WTC11 (cell line): ENCODE measurements at regions not wholly inside any gene's neighbourhood (a gene's known extent, or its start where the extent isn't known, plus 50 kb on each side); places are given as distances from the start of the nearest gene placed in this dataset.
"Not testable (repeated sequence)": the region's sequence is repeated elsewhere in the genome, so short reads cannot be mapped to it uniquely, and the experiment has no call there.

Experiments used
- ATAC-seq: fragments of 200-7000 bp; cut with Tn5 transposase; 2 replicates; pipeline ENCODE4 v1.10.0; 2021; ENCODE audit warnings: mild to moderate bottlenecking, moderate library complexity
- CTCF ChIA-PET: fragments of 300-600 bp; sonication (Branson Sonifier 250); formaldehyde crosslinking; loops from one replicate; lab custom pipeline; 2021; ENCODE audit warnings: antibody characterized with exemption; lab: Charles Lee
- POLR2A ChIA-PET: fragments of 350-600 bp; sonication (Branson Sonifier 250); formaldehyde crosslinking; loops from one replicate; lab custom pipeline; 2021; ENCODE audit warnings: antibody characterized with exemption; lab: Charles Lee
- DNase-seq: peaks from one replicate; pipeline ENCODE4 v3.0.0; 2021; ENCODE audit warnings: low spot score
- H3K27ac Mint-ChIP-seq: 2 replicates; pipeline ENCODE4 v1.8.0; 2021; ENCODE audit warnings: mixed read lengths
- H3K27me3 Mint-ChIP-seq: 2 replicates; pipeline ENCODE4 v1.8.0; 2021; ENCODE audit warnings: low read depth, mild to moderate bottlenecking, moderate library complexity, mixed read lengths
- H3K36me3 Mint-ChIP-seq: 2 replicates; pipeline ENCODE4 v1.8.0; 2021; ENCODE audit warnings: mixed read lengths
- H3K4me1 Mint-ChIP-seq: 2 replicates; pipeline ENCODE4 v1.8.0; 2022; ENCODE audit warnings: mixed read lengths
- H3K4me3 Mint-ChIP-seq: 2 replicates; pipeline ENCODE4 v1.8.0; 2021; ENCODE audit warnings: mild to moderate bottlenecking, moderate library complexity, mixed read lengths
- H3K9me3 Mint-ChIP-seq: 2 replicates; pipeline ENCODE4 v1.8.0; 2021; ENCODE audit warnings: mixed read lengths
- CREM ChIP-seq: sonication (generic); formaldehyde crosslinking; IDR thresholded peaks from 2 replicates; pipeline ENCODE4 v1.8.1; 2022; ENCODE audit warnings: mild to moderate bottlenecking, missing genetic modification reagents, moderate library complexity
- EMX1 ChIP-seq: fragments of 250-450 bp; sonication (Bioruptor Pico); IDR thresholded peaks from 2 replicates; pipeline ENCODE4 v1.8.0; 2021; ENCODE audit warnings: mild to moderate bottlenecking
- FOXK1 ChIP-seq: sonication (generic); formaldehyde crosslinking; IDR thresholded peaks from 2 replicates; pipeline ENCODE4 v1.8.0; 2022; ENCODE audit warnings: mild to moderate bottlenecking, moderate library complexity, missing genetic modification reagents
- KAT7 ChIP-seq: sonication (generic); formaldehyde crosslinking; IDR thresholded peaks from 2 replicates; pipeline ENCODE4 v1.8.1; 2023; ENCODE audit warnings: missing genetic modification reagents, mild to moderate bottlenecking, borderline replicate concordance
- MYBL2 ChIP-seq: sonication (generic); formaldehyde crosslinking; IDR thresholded peaks from 2 replicates; pipeline ENCODE4 v1.8.1; 2023; ENCODE audit warnings: mild to moderate bottlenecking, moderate library complexity, missing genetic modification reagents
- SMAD3 ChIP-seq: sonication (generic); formaldehyde crosslinking; IDR thresholded peaks from 2 replicates; pipeline ENCODE4 v1.8.0; 2022; ENCODE audit warnings: missing genetic modification reagents, mild to moderate bottlenecking, borderline replicate concordance
- ZBTB21 ChIP-seq: sonication (generic); formaldehyde crosslinking; IDR thresholded peaks from 2 replicates; pipeline ENCODE4 v1.8.1; 2023; ENCODE audit warnings: mild to moderate bottlenecking, missing genetic modification reagents, borderline replicate concordance
- ZNF121 ChIP-seq: sonication (generic); formaldehyde crosslinking; IDR thresholded peaks from 2 replicates; pipeline ENCODE4 v1.8.0; 2023; ENCODE audit warnings: missing genetic modification reagents
- ZNF219 ChIP-seq: sonication (generic); formaldehyde crosslinking; IDR thresholded peaks from 2 replicates; pipeline ENCODE4 v1.8.0; 2023; ENCODE audit warnings: missing genetic modification reagents, mild to moderate bottlenecking, borderline replicate concordance
- TF ChIP-seq, protein P1 (sequence below): sonication (generic); formaldehyde crosslinking; conservative IDR thresholded peaks from 2 replicates; pipeline ENCODE4 v1.8.1; 2022; ENCODE audit warnings: mild to moderate bottlenecking, missing genetic modification reagents
- TF ChIP-seq, protein P2 (sequence below): fragments of 200-600 bp; IDR thresholded peaks from 2 replicates; pipeline ENCODE4 v1.8.0; 2022; ENCODE audit warnings: antibody characterized with exemption
- TF ChIP-seq, protein P3 (sequence below): sonication (generic); formaldehyde crosslinking; IDR thresholded peaks from 2 replicates; pipeline ENCODE4 v1.8.0; 2023; ENCODE audit warnings: mild to moderate bottlenecking, missing genetic modification reagents
- TF ChIP-seq, protein P4 (sequence below): fragments of 250-450 bp; sonication (Bioruptor Pico); IDR thresholded peaks from 2 replicates; pipeline ENCODE4 v1.9.0; 2021; ENCODE audit warnings: mild to moderate bottlenecking
- TF ChIP-seq, protein P5 (sequence below): sonication (generic); formaldehyde crosslinking; IDR thresholded peaks from 2 replicates; pipeline ENCODE4 v1.8.0; 2023; ENCODE audit warnings: missing genetic modification reagents, mild to moderate bottlenecking, borderline replicate concordance

DNA sequence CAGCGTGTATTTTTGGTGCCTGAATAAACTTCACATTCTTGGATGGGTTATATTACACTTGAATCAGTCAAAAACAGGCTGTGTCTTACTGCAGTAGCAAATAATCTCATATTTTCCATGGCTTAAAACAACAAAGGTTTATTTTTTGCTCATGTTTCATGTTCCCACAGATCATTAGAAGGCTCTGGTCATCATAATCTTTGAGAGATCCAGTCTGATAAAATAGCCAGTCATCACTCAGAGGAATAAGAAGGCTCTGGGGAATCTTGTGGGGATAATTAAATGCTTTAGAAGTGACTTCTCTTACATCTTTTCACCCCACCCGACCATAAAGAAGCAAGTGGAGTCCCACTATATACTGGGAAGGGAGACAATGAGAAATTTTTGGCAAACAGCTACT, 417.7 kb downstream of the PSAT1 start:
- TF ChIP-seq, protein P1, sequence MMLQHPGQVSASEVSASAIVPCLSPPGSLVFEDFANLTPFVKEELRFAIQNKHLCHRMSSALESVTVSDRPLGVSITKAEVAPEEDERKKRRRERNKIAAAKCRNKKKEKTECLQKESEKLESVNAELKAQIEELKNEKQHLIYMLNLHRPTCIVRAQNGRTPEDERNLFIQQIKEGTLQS (CRISPR knock-in tag): no peak
- TF ChIP-seq, protein P2, sequence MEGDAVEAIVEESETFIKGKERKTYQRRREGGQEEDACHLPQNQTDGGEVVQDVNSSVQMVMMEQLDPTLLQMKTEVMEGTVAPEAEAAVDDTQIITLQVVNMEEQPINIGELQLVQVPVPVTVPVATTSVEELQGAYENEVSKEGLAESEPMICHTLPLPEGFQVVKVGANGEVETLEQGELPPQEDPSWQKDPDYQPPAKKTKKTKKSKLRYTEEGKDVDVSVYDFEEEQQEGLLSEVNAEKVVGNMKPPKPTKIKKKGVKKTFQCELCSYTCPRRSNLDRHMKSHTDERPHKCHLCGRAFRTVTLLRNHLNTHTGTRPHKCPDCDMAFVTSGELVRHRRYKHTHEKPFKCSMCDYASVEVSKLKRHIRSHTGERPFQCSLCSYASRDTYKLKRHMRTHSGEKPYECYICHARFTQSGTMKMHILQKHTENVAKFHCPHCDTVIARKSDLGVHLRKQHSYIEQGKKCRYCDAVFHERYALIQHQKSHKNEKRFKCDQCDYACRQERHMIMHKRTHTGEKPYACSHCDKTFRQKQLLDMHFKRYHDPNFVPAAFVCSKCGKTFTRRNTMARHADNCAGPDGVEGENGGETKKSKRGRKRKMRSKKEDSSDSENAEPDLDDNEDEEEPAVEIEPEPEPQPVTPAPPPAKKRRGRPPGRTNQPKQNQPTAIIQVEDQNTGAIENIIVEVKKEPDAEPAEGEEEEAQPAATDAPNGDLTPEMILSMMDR: no peak
- TF ChIP-seq ZBTB21 (CRISPR knock-in tag): no peak
- no peak for TF ChIP-seq EMX1 (CRISPR knock-in tag)
- no peak for TF ChIP-seq ZNF219 (CRISPR knock-in tag)
- TF ChIP-seq, protein P3, sequence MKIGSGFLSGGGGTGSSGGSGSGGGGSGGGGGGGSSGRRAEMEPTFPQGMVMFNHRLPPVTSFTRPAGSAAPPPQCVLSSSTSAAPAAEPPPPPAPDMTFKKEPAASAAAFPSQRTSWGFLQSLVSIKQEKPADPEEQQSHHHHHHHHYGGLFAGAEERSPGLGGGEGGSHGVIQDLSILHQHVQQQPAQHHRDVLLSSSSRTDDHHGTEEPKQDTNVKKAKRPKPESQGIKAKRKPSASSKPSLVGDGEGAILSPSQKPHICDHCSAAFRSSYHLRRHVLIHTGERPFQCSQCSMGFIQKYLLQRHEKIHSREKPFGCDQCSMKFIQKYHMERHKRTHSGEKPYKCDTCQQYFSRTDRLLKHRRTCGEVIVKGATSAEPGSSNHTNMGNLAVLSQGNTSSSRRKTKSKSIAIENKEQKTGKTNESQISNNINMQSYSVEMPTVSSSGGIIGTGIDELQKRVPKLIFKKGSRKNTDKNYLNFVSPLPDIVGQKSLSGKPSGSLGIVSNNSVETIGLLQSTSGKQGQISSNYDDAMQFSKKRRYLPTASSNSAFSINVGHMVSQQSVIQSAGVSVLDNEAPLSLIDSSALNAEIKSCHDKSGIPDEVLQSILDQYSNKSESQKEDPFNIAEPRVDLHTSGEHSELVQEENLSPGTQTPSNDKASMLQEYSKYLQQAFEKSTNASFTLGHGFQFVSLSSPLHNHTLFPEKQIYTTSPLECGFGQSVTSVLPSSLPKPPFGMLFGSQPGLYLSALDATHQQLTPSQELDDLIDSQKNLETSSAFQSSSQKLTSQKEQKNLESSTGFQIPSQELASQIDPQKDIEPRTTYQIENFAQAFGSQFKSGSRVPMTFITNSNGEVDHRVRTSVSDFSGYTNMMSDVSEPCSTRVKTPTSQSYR (CRISPR knock-in tag): no peak
- TF ChIP-seq CREM: no peak
- TF ChIP-seq, protein P4, sequence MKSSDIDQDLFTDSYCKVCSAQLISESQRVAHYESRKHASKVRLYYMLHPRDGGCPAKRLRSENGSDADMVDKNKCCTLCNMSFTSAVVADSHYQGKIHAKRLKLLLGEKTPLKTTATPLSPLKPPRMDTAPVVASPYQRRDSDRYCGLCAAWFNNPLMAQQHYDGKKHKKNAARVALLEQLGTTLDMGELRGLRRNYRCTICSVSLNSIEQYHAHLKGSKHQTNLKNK (CRISPR knock-in tag): no peak
- TF ChIP-seq, all 79 proteins: peak for 0
- Mint-ChIP-seq H3K9me3 (peaks cover 9% of the 10 kb centered on the region; the same call in 1 of the 2 replicates), H3K36me3 (no peaks in the 10 kb centered on the region), H3K27me3 (no peaks in the 10 kb centered on the region), H3K4me3 (no peak overlapping the region), H3K4me1 (peaks cover 28% of the 10 kb centered on the region), H3K27ac (no peak overlapping the region)
- DNase-seq (no peak), ATAC-seq (no peak)
- ChIA-PET CTCF (interaction anchor here (1.4 kb wide), 1 partner anchor 10 kb away, joined by 10 read pairs; no protein-coding TSS in a partner anchor), POLR2A (no interaction called here)

DNA sequence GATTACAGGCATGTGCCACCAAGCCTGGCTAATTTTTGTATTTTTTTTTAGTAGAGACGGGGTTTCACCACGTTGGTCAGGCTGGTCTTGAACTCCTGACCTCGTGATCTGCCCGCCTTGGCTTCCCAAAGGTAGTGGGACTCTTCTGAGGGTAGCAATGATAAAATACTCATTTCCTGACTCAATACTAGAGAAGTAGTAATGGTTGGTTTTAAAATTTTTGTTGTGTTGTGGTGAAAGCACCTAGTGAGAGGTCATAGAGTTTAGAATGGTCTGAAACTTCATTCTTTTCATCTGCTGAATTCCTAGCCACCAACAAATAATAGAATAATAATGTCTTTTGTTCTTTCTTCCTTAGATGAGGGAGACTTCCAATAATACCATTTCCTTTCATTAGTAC, 422.1 kb downstream of the PSAT1 start:
- ATAC-seq, CTCF ChIA-PET: not testable (repeated sequence)

DNA sequence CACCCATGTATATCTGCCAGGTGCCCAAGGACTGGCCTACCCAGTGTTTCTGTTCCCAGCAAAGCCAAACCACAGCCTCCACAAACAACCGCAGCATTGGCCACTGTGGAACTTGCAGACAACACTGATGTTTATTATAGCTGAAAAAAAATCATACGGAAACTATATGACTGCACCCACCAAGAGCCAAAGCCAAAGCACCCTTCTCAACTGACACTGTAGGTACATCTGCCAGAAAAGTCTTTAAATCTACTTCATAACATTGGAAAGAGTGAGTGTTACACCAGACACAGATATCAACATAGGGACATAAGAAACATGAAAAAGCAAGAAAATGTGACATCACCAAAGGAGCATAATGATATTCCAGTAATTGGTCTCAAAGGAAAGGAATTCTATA, 428.0 kb downstream of the PSAT1 start:
- no peaks in the 10 kb centered on the region for H3K27me3 Mint-ChIP-seq
- H3K4me1 Mint-ChIP-seq: peaks cover 16% of the 10 kb centered on the region
- H3K4me3 Mint-ChIP-seq: no peak overlapping the region
- H3K27ac Mint-ChIP-seq: no peak overlapping the region
- ATAC-seq (no peak), DNase-seq (no peak)
- CTCF ChIA-PET: no interaction called here
- H3K9me3 Mint-ChIP-seq: peaks cover 27% of the 10 kb centered on the region
- TF ChIP-seq FOXK1 (no peak), SMAD3 (CRISPR knock-in tag) (no peak)
- TF ChIP-seq, all 79 proteins: peak for 0
- peaks cover 9% of the 10 kb centered on the region for H3K36me3 Mint-ChIP-seq
- POLR2A ChIA-PET: no interaction called here

More for the DNA sequence above, 422.1 kb downstream of the PSAT1 start:
- POLR2A ChIA-PET, H3K27me3 Mint-ChIP-seq, H3K27ac Mint-ChIP-seq, H3K36me3 Mint-ChIP-seq, DNase-seq, H3K4me3 Mint-ChIP-seq, H3K4me1 Mint-ChIP-seq, H3K9me3 Mint-ChIP-seq: not testable (repeated sequence)

DNA sequence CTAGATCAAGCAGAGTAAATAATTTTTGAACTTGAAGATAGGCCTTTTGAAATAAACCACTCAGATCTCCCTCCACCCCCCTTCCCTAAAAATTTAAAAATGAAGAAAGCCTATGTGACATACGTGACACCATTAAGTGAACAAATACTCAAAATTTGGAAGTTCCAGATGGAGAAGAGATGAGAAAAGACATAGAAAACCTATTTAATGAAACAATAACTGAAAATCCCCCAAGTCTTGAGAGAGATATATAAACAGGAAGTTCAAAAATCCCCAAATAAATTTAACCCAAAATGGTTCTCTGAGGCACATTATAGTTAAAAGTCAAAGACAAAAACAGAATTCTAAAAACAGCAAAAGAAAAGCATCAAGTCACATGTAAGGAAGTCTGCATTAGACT, 428.6 kb downstream of the PSAT1 start:
- DNase-seq: no peak
- ChIA-PET CTCF (no interaction called here), POLR2A (no interaction called here)
- H3K4me3 Mint-ChIP-seq: no peak overlapping the region
- no peak for ATAC-seq
- peaks cover 27% of the 10 kb centered on the region for H3K9me3 Mint-ChIP-seq
- no peak overlapping the region for H3K27ac Mint-ChIP-seq
- H3K27me3 Mint-ChIP-seq: no peaks in the 10 kb centered on the region
- H3K36me3 Mint-ChIP-seq: peaks cover 9% of the 10 kb centered on the region
- peaks cover 16% of the 10 kb centered on the region for H3K4me1 Mint-ChIP-seq
- no peak for TF ChIP-seq MYBL2 (CRISPR knock-in tag)
- TF ChIP-seq ZNF121 (CRISPR knock-in tag): no peak

DNA sequence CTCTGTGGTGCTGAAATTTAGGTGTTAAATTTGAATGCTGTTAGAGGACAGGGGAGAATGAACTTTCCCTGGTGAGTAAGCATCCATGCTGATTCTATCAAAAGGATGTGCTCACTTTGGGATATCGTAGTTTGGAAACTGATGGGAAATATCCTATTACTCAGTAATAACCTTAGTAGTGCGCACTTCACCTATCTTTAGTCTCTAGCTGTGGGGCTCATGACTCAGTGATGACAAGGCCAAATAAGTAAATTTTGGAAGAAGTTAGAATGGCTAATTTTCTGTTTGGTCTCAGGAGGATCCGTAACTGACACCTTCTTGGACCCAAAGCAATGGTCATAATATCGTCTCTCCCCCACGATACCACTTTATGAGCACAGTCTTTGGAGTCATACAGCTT, 448.4 kb downstream of the PSAT1 start:
- H3K27ac Mint-ChIP-seq: no peak overlapping the region
- DNase-seq: no peak
- TF ChIP-seq, protein P5, sequence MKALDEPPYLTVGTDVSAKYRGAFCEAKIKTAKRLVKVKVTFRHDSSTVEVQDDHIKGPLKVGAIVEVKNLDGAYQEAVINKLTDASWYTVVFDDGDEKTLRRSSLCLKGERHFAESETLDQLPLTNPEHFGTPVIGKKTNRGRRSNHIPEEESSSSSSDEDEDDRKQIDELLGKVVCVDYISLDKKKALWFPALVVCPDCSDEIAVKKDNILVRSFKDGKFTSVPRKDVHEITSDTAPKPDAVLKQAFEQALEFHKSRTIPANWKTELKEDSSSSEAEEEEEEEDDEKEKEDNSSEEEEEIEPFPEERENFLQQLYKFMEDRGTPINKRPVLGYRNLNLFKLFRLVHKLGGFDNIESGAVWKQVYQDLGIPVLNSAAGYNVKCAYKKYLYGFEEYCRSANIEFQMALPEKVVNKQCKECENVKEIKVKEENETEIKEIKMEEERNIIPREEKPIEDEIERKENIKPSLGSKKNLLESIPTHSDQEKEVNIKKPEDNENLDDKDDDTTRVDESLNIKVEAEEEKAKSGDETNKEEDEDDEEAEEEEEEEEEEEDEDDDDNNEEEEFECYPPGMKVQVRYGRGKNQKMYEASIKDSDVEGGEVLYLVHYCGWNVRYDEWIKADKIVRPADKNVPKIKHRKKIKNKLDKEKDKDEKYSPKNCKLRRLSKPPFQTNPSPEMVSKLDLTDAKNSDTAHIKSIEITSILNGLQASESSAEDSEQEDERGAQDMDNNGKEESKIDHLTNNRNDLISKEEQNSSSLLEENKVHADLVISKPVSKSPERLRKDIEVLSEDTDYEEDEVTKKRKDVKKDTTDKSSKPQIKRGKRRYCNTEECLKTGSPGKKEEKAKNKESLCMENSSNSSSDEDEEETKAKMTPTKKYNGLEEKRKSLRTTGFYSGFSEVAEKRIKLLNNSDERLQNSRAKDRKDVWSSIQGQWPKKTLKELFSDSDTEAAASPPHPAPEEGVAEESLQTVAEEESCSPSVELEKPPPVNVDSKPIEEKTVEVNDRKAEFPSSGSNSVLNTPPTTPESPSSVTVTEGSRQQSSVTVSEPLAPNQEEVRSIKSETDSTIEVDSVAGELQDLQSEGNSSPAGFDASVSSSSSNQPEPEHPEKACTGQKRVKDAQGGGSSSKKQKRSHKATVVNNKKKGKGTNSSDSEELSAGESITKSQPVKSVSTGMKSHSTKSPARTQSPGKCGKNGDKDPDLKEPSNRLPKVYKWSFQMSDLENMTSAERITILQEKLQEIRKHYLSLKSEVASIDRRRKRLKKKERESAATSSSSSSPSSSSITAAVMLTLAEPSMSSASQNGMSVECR (CRISPR knock-in tag): no peak
- TF ChIP-seq FOXK1 (no peak), KAT7 (CRISPR knock-in tag) (no peak)

More for the DNA sequence above, 448.4 kb downstream of the PSAT1 start:
- Mint-ChIP-seq H3K4me1 (no peaks in the 10 kb centered on the region), H3K36me3 (no peaks in the 10 kb centered on the region), H3K4me3 (no peak overlapping the region), H3K27me3 (no peaks in the 10 kb centered on the region), H3K9me3 (no peaks in the 10 kb centered on the region)
- ChIA-PET POLR2A (no interaction called here), CTCF (no interaction called here)
- ATAC-seq: no peak
